Cardiac muscle cell (in vitro differentiated cells and primary cell): ENCODE measurements at regions not wholly inside any gene's neighbourhood (a gene's known extent, or its start where the extent isn't known, plus 50 kb on each side); places are given as distances from the start of the nearest gene placed in this dataset.

ENCODE experiments used
- DNase-seq, 2 donors: peaks; one replicate each; pipeline versions ENCODE4 v3.0.0 to v3.0.0-alpha.2; 2010 to 2017; ENCODE audit warnings: low read depth in 1 of 2, low spot score in 1 of 2
- H3K27ac ChIP-seq: fragments of 200-600 bp; sonication (generic); 2 replicates; pipeline ENCODE4 v1.5.1; 2016
- H3K27me3 ChIP-seq: fragments of 200-600 bp; sonication (generic); 2 replicates; pipeline ENCODE4 v1.6.0; 2016; ENCODE audit warnings: control low read depth
- H3K36me3 ChIP-seq: fragments of 200-600 bp; sonication (generic); 2 replicates; pipeline ENCODE4 v1.5.1; 2016; ENCODE audit warnings: control low read depth
- H3K4me1 ChIP-seq: fragments of 200-600 bp; sonication (generic); 2 replicates; pipeline ENCODE4 v1.8.1; 2017; ENCODE audit warnings: low read depth, mild to moderate bottlenecking, mixed run types
- H3K4me3 ChIP-seq: fragments of 200-600 bp; sonication (generic); 2 replicates; pipeline ENCODE4 v1.5.1; 2016; ENCODE audit warnings: mild to moderate bottlenecking
- H3K9me3 ChIP-seq: fragments of 200-600 bp; sonication (generic); 2 replicates; pipeline ENCODE4 v1.5.1; 2017; ENCODE audit warnings: low read depth, mild to moderate bottlenecking, control low read depth
- CTCF ChIP-seq: IDR thresholded peaks from 2 replicates; pipeline ENCODE4 v1.5.1; 2012; ENCODE audit warnings: low read depth, mild to moderate bottlenecking, low read length

DNA sequence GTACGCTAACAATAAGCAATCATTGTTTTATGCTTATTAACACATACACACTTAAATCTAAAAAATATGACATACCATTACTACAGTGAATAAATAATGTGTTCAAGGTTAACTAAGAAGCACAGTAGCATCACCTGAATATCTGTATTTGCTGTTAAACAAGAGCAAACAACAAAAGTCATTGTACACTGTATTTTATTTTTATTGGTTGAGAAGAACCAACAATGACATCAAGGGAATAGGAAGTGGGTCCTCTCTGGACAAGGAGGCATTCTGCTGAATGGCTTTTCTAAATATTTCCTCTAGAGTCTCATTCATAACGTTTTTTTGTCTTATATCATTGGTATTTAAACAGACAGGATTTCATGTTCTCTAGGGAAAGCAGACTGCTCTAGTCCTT is 460.4 kb downstream of the CDH9 start:
- no peaks in the 10 kb centered on the region for H3K9me3 ChIP-seq
- no peak for DNase-seq
- no peaks in the 10 kb centered on the region for H3K36me3 ChIP-seq
- no peak overlapping the region for H3K4me3 ChIP-seq
- TF ChIP-seq CTCF = no peak
- H3K4me1 ChIP-seq = no peaks in the 10 kb centered on the region
- H3K27ac ChIP-seq = no peak overlapping the region
- H3K27me3 ChIP-seq = no peaks in the 10 kb centered on the region

GRCh38 chr5:26572480-26572879 is 465.9 kb downstream of the CDH9 start:
- no peaks in the 10 kb centered on the region for H3K4me1 ChIP-seq
- no peak for DNase-seq
- no peak for TF ChIP-seq CTCF

DNA sequence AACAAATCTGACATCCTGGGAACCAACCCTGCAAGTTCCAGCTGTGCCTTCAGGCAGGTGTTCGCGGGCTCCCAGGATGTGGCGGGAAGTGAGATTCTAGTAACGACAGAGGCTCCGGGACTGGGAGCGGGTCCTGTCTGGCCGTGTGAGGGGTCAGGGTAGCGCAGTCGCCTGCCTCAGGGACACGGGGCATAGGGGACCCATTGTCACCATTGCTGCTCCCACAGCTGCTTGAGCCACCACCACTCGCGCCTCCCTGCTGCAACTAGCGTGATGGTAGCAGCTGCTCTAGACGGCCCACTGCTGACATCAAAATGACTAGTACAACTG is 468.5 kb downstream of the CDH9 start:
- no peak for TF ChIP-seq CTCF
- no peaks in the 10 kb centered on the region for H3K4me1 ChIP-seq
- H3K27me3 ChIP-seq = no peaks in the 10 kb centered on the region
- no peaks in the 10 kb centered on the region for H3K36me3 ChIP-seq
- H3K9me3 ChIP-seq = no peaks in the 10 kb centered on the region
- no peak overlapping the region for H3K27ac ChIP-seq
- no peak overlapping the region for H3K4me3 ChIP-seq
- DNase-seq = no peak

More at GRCh38 chr5:26572480-26572879, 465.9 kb downstream of the CDH9 start:
- Histone ChIP-seq H3K27me3 (no peaks in the 10 kb centered on the region), H3K36me3 (no peaks in the 10 kb centered on the region), H3K27ac (no peak overlapping the region), H3K4me3 (no peak overlapping the region), H3K9me3 (no peaks in the 10 kb centered on the region)

DNA sequence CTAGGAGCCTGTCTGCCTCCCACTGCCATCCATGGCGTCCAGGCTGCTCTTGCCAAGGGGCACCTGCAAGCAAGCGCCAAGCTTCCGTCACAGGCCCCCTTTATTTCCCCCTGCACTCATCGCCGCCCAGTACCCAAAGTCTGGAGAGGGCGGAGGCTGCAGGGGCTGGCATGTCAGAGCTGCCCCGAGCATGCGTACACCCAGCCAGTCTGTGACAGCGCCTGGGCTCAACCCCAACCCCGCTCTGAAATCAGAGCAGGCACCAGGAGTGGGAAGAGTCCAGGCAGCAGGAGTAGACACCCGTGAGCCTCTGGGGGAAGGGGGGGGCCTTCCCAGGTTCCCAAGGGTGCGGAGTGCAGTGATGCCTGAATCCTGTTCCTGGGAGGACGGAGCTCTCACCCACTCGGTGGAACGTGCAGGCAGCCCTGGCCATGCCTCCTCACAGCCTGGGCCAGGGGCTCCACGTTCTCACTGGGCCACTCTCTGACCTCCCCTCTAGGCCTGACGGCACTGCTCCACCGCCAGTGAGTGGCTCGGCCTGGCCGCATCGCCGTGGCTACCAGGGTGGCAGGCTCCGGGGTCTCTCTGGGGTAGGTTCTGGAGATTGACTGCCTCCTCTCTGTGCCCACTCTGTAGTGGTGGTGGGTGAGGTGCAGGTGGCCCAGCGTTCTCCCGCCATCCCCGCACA is 469.0 kb downstream of the CDH9 start:
- H3K9me3 ChIP-seq = no peaks in the 10 kb centered on the region

GRCh38 chr5:26568316-26568715 is 470.1 kb downstream of the CDH9 start:
- H3K27me3 ChIP-seq = no peaks in the 10 kb centered on the region
- no peaks in the 10 kb centered on the region for H3K36me3 ChIP-seq
- no peaks in the 10 kb centered on the region for H3K4me1 ChIP-seq
- H3K27ac ChIP-seq = no peak overlapping the region
- no peak overlapping the region for H3K4me3 ChIP-seq
- no peaks in the 10 kb centered on the region for H3K9me3 ChIP-seq
- no peak for DNase-seq
- TF ChIP-seq CTCF = no peak

More for the DNA sequence above, 469.0 kb downstream of the CDH9 start:
- no peak for TF ChIP-seq CTCF
- no peaks in the 10 kb centered on the region for H3K4me1 ChIP-seq
- H3K4me3 ChIP-seq = no peak overlapping the region
- H3K36me3 ChIP-seq = no peaks in the 10 kb centered on the region
- DNase-seq = no peak
- no peaks in the 10 kb centered on the region for H3K27me3 ChIP-seq
- H3K27ac ChIP-seq = no peak overlapping the region
